ENCODE measurements at regions not wholly inside any gene's neighbourhood (a gene's known extent, or its start where the extent isn't known, plus 50 kb on each side); places are given as distances from the start of the nearest gene placed in this dataset.

- Histone ChIP-seq H4K20me1 (ENCODE audit: insufficient read depth, low read length) (no peaks in the 10 kb centered on the region), H3K79me2 (ENCODE audit: insufficient read depth, low read length) (no peaks in the 10 kb centered on the region), H3K9ac (ENCODE audit: insufficient read depth, low read depth, low read length) (no peak overlapping the region), H2AFZ (ENCODE audit: low read length) (no peak overlapping the region), H3K9me3 (ENCODE audit: low read length) (no peaks in the 10 kb centered on the region), H3K4me3 (replicated peaks in 1 of 3; ENCODE audit: insufficient read depth in 1 of 3, low read depth in 2 of 3, low read length in 3 of 3) (no peak overlapping the region), H3K27ac (ENCODE audit: extremely low read length, insufficient read depth, low read length) (no peak overlapping the region), H3K27me3 (ENCODE audit: control insufficient read depth in 1 of 2, insufficient read depth in 2 of 2, low read length in 2 of 2) (no peaks in the 10 kb centered on the region), H3K4me1 (ENCODE audit: insufficient read depth, low read length) (no peaks in the 10 kb centered on the region), H3K36me3 (replicated peaks in 1 of 2; ENCODE audit: control insufficient read depth in 1 of 2, insufficient read depth in 2 of 2, low read length in 2 of 2) (no peaks in the 10 kb centered on the region), H3K4me2 (ENCODE audit: low read depth, low read length) (no peak overlapping the region)
- CTCF ChIA-PET (ENCODE audit: low intra/inter-chr PET ratio, low total read pairs) = no interaction called here
- POLR2A ChIA-PET = no interaction called here
- FAIRE-seq (no peak), ATAC-seq (no peak), DNase-seq (ENCODE audit: low spot score) (no peak)
- WGBS (ENCODE audit: low lambda C conversion rate) = 2% methylated on average over 1 of the region's 1 CpG
- no TSS peak for BruUV-seq (replicated peaks)
- TF ChIP-seq STAG1 (CRISPR knock-in tag; IDR thresholded peaks at IDR 0.05) (no peak), HINFP (CRISPR knock-in tag; IDR thresholded peaks at IDR 0.05; ENCODE audit: low read depth) (no peak), JARID2 (CRISPR knock-in tag; IDR thresholded peaks at IDR 0.05; ENCODE audit: insufficient replicate concordance) (no peak), ZEB1 (IDR thresholded peaks at IDR 0.05; ENCODE audit: insufficient replicate concordance, low read depth) (no peak), GZF1 (CRISPR knock-in tag; IDR thresholded peaks at IDR 0.05) (no peak), MTA1 (CRISPR knock-in tag; IDR thresholded peaks at IDR 0.05; ENCODE audit: borderline replicate concordance) (no peak), TCF12 (IDR thresholded peaks at IDR 0.05) (no peak), TCF12 (CRISPR knock-in tag; IDR thresholded peaks at IDR 0.05) (no peak), MYNN (CRISPR knock-in tag; IDR thresholded peaks at IDR 0.05; ENCODE audit: low read depth) (no peak), ZNF577 (CRISPR knock-in tag; IDR thresholded peaks at IDR 0.05; ENCODE audit: borderline replicate concordance, low read depth) (no peak), E2F2 (CRISPR knock-in tag; IDR thresholded peaks at IDR 0.05; ENCODE audit: borderline replicate concordance) (no peak), ZNF317 (CRISPR knock-in tag; IDR thresholded peaks at IDR 0.05) (no peak)
- TF ChIP-seq, protein P1, sequence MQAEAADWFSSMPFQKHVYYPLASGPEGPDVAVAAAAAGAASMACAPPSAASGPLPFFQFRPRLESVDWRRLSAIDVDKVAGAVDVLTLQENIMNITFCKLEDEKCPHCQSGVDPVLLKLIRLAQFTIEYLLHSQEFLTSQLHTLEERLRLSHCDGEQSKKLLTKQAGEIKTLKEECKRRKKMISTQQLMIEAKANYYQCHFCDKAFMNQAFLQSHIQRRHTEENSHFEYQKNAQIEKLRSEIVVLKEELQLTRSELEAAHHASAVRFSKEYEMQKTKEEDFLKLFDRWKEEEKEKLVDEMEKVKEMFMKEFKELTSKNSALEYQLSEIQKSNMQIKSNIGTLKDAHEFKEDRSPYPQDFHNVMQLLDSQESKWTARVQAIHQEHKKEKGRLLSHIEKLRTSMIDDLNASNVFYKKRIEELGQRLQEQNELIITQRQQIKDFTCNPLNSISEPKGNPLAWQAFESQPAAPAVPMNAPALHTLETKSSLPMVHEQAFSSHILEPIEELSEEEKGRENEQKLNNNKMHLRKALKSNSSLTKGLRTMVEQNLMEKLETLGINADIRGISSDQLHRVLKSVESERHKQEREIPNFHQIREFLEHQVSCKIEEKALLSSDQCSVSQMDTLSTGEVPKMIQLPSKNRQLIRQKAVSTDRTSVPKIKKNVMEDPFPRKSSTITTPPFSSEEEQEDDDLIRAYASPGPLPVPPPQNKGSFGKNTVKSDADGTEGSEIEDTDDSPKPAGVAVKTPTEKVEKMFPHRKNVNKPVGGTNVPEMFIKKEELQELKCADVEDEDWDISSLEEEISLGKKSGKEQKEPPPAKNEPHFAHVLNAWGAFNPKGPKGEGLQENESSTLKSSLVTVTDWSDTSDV (CRISPR knock-in tag; IDR thresholded peaks at IDR 0.05) = no peak
- TF ChIP-seq, protein P2, sequence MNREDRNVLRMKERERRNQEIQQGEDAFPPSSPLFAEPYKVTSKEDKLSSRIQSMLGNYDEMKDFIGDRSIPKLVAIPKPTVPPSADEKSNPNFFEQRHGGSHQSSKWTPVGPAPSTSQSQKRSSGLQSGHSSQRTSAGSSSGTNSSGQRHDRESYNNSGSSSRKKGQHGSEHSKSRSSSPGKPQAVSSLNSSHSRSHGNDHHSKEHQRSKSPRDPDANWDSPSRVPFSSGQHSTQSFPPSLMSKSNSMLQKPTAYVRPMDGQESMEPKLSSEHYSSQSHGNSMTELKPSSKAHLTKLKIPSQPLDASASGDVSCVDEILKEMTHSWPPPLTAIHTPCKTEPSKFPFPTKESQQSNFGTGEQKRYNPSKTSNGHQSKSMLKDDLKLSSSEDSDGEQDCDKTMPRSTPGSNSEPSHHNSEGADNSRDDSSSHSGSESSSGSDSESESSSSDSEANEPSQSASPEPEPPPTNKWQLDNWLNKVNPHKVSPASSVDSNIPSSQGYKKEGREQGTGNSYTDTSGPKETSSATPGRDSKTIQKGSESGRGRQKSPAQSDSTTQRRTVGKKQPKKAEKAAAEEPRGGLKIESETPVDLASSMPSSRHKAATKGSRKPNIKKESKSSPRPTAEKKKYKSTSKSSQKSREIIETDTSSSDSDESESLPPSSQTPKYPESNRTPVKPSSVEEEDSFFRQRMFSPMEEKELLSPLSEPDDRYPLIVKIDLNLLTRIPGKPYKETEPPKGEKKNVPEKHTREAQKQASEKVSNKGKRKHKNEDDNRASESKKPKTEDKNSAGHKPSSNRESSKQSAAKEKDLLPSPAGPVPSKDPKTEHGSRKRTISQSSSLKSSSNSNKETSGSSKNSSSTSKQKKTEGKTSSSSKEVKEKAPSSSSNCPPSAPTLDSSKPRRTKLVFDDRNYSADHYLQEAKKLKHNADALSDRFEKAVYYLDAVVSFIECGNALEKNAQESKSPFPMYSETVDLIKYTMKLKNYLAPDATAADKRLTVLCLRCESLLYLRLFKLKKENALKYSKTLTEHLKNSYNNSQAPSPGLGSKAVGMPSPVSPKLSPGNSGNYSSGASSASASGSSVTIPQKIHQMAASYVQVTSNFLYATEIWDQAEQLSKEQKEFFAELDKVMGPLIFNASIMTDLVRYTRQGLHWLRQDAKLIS (CRISPR knock-in tag; IDR thresholded peaks at IDR 0.05) = no peak
- intact Hi-C loops (cut with micrococcal nuclease; ENCODE audit: unreplicated experiment) = no loop called here
- in situ Hi-C loops (cut with HindIII; ENCODE audit: extremely low pct_ligation_motif_present, low pct_unique_long_range_greater_than_20kb) = no loop called here
Measured at GRCh38 chr4:63788271-63788670, 621.0 kb downstream of the TECRL start.

All from HepG2 (cell line).